ENCODE measurements at regions not wholly inside any gene's neighbourhood (a gene's known extent, or its start where the extent isn't known, plus 50 kb on each side); places are given as distances from the start of the nearest gene placed in this dataset.
A peak's percentile ranks its signal among the peaks of the same experiment; 100 is the strongest.
"Not testable (repeated sequence)": the region's sequence is repeated elsewhere in the genome, so short reads cannot be mapped to it uniquely, and the experiment has no call there.

GRCh38 chr1:183753464-183753891, 51.4 kb upstream of the RGL1 start:
- no peak for DNase-seq

GRCh38 chr1:183744132-183744913, 60.6 kb upstream of the RGL1 start:
- DNase-seq: no peak

- DNase-seq: no peak
Observed at GRCh38 chr1:183742355-183742754, 62.6 kb upstream of the RGL1 start.

- no peak for DNase-seq
Observed at GRCh38 chr1:183739741-183740271, 65.1 kb upstream of the RGL1 start.

GRCh38 chr1:183739082-183739481, 65.8 kb upstream of the RGL1 start:
- DNase-seq: no peak

GRCh38 chr1:183737916-183738315, 67.0 kb upstream of the RGL1 start:
- DNase-seq: not testable (repeated sequence)

- no peak for DNase-seq
Observed at GRCh38 chr1:183736343-183736742, 68.6 kb upstream of the RGL1 start.

GRCh38 chr1:183735069-183735860, 69.7 kb upstream of the RGL1 start:
- no peak for DNase-seq

- peak; percentile 10 for DNase-seq
Observed at GRCh38 chr1:183734543-183735036, 70.3 kb upstream of the RGL1 start.

- no peak for DNase-seq
Observed at GRCh38 chr1:183733715-183734114, 71.2 kb upstream of the RGL1 start.

- no peak for DNase-seq
Observed at GRCh38 chr1:183732236-183732880, 72.6 kb upstream of the RGL1 start.

- no peak for DNase-seq
Observed at GRCh38 chr1:183730886-183731573, 73.9 kb upstream of the RGL1 start.

- DNase-seq: no peak
Observed at GRCh38 chr1:183730107-183730724, 74.7 kb upstream of the RGL1 start.

- no peak for DNase-seq
Observed at GRCh38 chr1:183726825-183727224, 73.7 kb upstream of the APOBEC4 start.

GRCh38 chr1:183724350-183725042, 71.4 kb upstream of the APOBEC4 start:
- no peak for DNase-seq

- DNase-seq: no peak
Observed at GRCh38 chr1:183723571-183723970, 70.5 kb upstream of the APOBEC4 start.

GRCh38 chr1:183721041-183721440, 67.9 kb upstream of the APOBEC4 start:
- no peak for DNase-seq

GRCh38 chr1:183720028-183720427, 66.9 kb upstream of the APOBEC4 start:
- no peak for DNase-seq

- DNase-seq: no peak
Observed at GRCh38 chr1:183719289-183719688, 66.2 kb upstream of the APOBEC4 start.

GRCh38 chr1:183716286-183716685, 63.2 kb upstream of the APOBEC4 start:
- no peak for DNase-seq

GRCh38 chr1:183711741-183712361, 58.7 kb upstream of the APOBEC4 start:
- no peak for DNase-seq

All from MV-4-11 (cell line).